ENCODE measurements at regions not wholly inside any gene's neighbourhood (a gene's known extent, or its start where the extent isn't known, plus 50 kb on each side); places are given as distances from the start of the nearest gene placed in this dataset.

- H4K20me1 ChIP-seq (ENCODE audit: insufficient read depth), result no peaks in the 10 kb centered on the region
- TF ChIP-seq FOSL1 (IDR thresholded peaks at IDR 0.05; ENCODE audit: low read depth), result peak; percentile 31; the same call in 1 of the 2 replicates
- no peak for TF ChIP-seq SP1 (IDR thresholded peaks at IDR 0.05; ENCODE audit: low read depth)
- DNase-seq (ENCODE audit: low read depth, low spot score) (no peak), ATAC-seq (no peak)
- H3K9me3 ChIP-seq (ENCODE audit: control insufficient read depth in 1 of 2, insufficient read depth in 1 of 2, low read depth in 1 of 2, low read length in 2 of 2), result no peaks in the 10 kb centered on the region
- no peak overlapping the region for H3K4me3 ChIP-seq (replicated peaks in 1 of 2; ENCODE audit: low read depth in 1 of 2, low read length in 2 of 2)
- no peak overlapping the region for H3K27ac ChIP-seq (ENCODE audit: low read depth, low read length)
- peaks cover 0 to 7% of the 10 kb centered on the region in 2 experiments; a peak in 1 of 4 replicates for H3K4me1 ChIP-seq (ENCODE audit: control insufficient read depth in 1 of 2, insufficient read depth in 2 of 2, low read length in 2 of 2)
- H3K9me2 ChIP-seq (ENCODE audit: insufficient read depth), result no peaks in the 10 kb centered on the region
- no peak overlapping the region for H3K4me2 ChIP-seq (ENCODE audit: low read length)
- BruUV-seq (replicated peaks), result no TSS peak
- POLR2A ChIA-PET, result no interaction called here
- CTCF ChIA-PET, result no interaction called here
- H2AFZ ChIP-seq (ENCODE audit: low read depth, low read length, poor library complexity, severe bottlenecking), result no peak overlapping the region
- H3K79me2 ChIP-seq (ENCODE audit: insufficient read depth, low read length), result no peaks in the 10 kb centered on the region
- H3K36me3 ChIP-seq (ENCODE audit: control insufficient read depth in 1 of 2, insufficient read depth in 2 of 2, low read length in 2 of 2), result no peaks in the 10 kb centered on the region
- H3K27me3 ChIP-seq (ENCODE audit: insufficient read depth, low read length), result no peaks in the 10 kb centered on the region
- RAD21 ChIA-PET (ENCODE audit: low non-redundant PET in 1 of 2, low total read pairs in 2 of 2, uncharacterized antibody in 2 of 2, unreplicated experiment in 2 of 2), result no interaction called here
- H3K9ac ChIP-seq (ENCODE audit: low read length), result no peak overlapping the region
- intact Hi-C loops (cut with micrococcal nuclease), result no loop called here
Observed at GRCh38 chr4:117637347-117637746, 396.9 kb upstream of the NDST3 start.

GRCh38 chr4:117640836-117641235, 393.4 kb upstream of the NDST3 start:
- Histone ChIP-seq H3K27ac (ENCODE audit: low read depth, low read length) (no peak overlapping the region), H2AFZ (ENCODE audit: low read depth, low read length, poor library complexity, severe bottlenecking) (peak overlapping the region; percentile 20), H3K9me2 (ENCODE audit: insufficient read depth) (no peaks in the 10 kb centered on the region), H3K27me3 (ENCODE audit: insufficient read depth, low read length) (no peaks in the 10 kb centered on the region), H3K4me1 (ENCODE audit: control insufficient read depth in 1 of 2, insufficient read depth in 2 of 2, low read length in 2 of 2) (peaks cover 0 to 7% of the 10 kb centered on the region in 2 experiments; a peak in 1 of 4 replicates), H3K9me3 (ENCODE audit: control insufficient read depth in 1 of 2, insufficient read depth in 1 of 2, low read depth in 1 of 2, low read length in 2 of 2) (no peaks in the 10 kb centered on the region), H3K79me2 (ENCODE audit: insufficient read depth, low read length) (no peaks in the 10 kb centered on the region), H3K4me3 (replicated peaks in 1 of 2; ENCODE audit: low read depth in 1 of 2, low read length in 2 of 2) (no peak overlapping the region), H3K9ac (ENCODE audit: low read length) (no peak overlapping the region), H3K4me2 (ENCODE audit: low read length) (no peak overlapping the region), H3K36me3 (ENCODE audit: control insufficient read depth in 1 of 2, insufficient read depth in 2 of 2, low read length in 2 of 2) (no peaks in the 10 kb centered on the region), H4K20me1 (ENCODE audit: insufficient read depth) (no peaks in the 10 kb centered on the region)
- BruUV-seq (replicated peaks), result no TSS peak
- ChIA-PET RAD21 (ENCODE audit: low non-redundant PET in 1 of 2, low total read pairs in 2 of 2, uncharacterized antibody in 2 of 2, unreplicated experiment in 2 of 2) (no interaction called here), POLR2A (no interaction called here), CTCF (no interaction called here)
- intact Hi-C loops (cut with micrococcal nuclease), result no loop called here
- DNase-seq (ENCODE audit: low read depth, low spot score) (no peak), ATAC-seq (no peak)
- TF ChIP-seq CBX3 (IDR thresholded peaks at IDR 0.05; ENCODE audit: low read depth), result no peak

GRCh38 chr4:117641519-117641918, 392.8 kb upstream of the NDST3 start:
- H3K9me2 ChIP-seq (ENCODE audit: insufficient read depth), result no peaks in the 10 kb centered on the region

More at GRCh38 chr4:117641519-117641918, 392.8 kb upstream of the NDST3 start:
- DNase-seq (ENCODE audit: low read depth, low spot score) (no peak), ATAC-seq (no peak)
- no TSS peak for BruUV-seq (replicated peaks)
- Histone ChIP-seq H3K27me3 (ENCODE audit: insufficient read depth, low read length) (no peaks in the 10 kb centered on the region), H4K20me1 (ENCODE audit: insufficient read depth) (no peaks in the 10 kb centered on the region), H3K4me1 (ENCODE audit: control insufficient read depth in 1 of 2, insufficient read depth in 2 of 2, low read length in 2 of 2) (peaks cover 0 to 7% of the 10 kb centered on the region in 2 experiments; a peak in 1 of 4 replicates), H2AFZ (ENCODE audit: low read depth, low read length, poor library complexity, severe bottlenecking) (no peak overlapping the region), H3K4me3 (replicated peaks in 1 of 2; ENCODE audit: low read depth in 1 of 2, low read length in 2 of 2) (no peak overlapping the region), H3K9ac (ENCODE audit: low read length) (no peak overlapping the region), H3K9me3 (ENCODE audit: control insufficient read depth in 1 of 2, insufficient read depth in 1 of 2, low read depth in 1 of 2, low read length in 2 of 2) (no peaks in the 10 kb centered on the region), H3K36me3 (ENCODE audit: control insufficient read depth in 1 of 2, insufficient read depth in 2 of 2, low read length in 2 of 2) (no peaks in the 10 kb centered on the region), H3K27ac (ENCODE audit: low read depth, low read length) (no peak overlapping the region), H3K79me2 (ENCODE audit: insufficient read depth, low read length) (no peaks in the 10 kb centered on the region), H3K4me2 (ENCODE audit: low read length) (no peak overlapping the region)
- intact Hi-C loops (cut with micrococcal nuclease), result no loop called here
- POLR2A ChIA-PET, result no interaction called here
- RAD21 ChIA-PET (ENCODE audit: low non-redundant PET in 1 of 2, low total read pairs in 2 of 2, uncharacterized antibody in 2 of 2, unreplicated experiment in 2 of 2), result no interaction called here
- TF ChIP-seq ZFX (IDR thresholded peaks at IDR 0.05), result no peak
- TF ChIP-seq EZH2 (IDR thresholded peaks at IDR 0.05), result no peak
- no peak for TF ChIP-seq REST (IDR thresholded peaks at IDR 0.05; ENCODE audit: low read depth)
- no peak for TF ChIP-seq EZH2phosphoT487 (IDR thresholded peaks at IDR 0.05; ENCODE audit: borderline replicate concordance)
- no peak for TF ChIP-seq POLR2AphosphoS5 (IDR thresholded peaks at IDR 0.05; ENCODE audit: low read depth, low read length)
- no peak for TF ChIP-seq POLR2A (IDR thresholded peaks at IDR 0.05; ENCODE audit: borderline replicate concordance, extremely low read depth, insufficient read depth, insufficient read length)
- TF ChIP-seq EGR1 (IDR thresholded peaks at IDR 0.05; ENCODE audit: low read depth), result no peak
- TF ChIP-seq CBX3 (IDR thresholded peaks at IDR 0.05; ENCODE audit: low read depth), result no peak
- TF ChIP-seq TCF7L2 (IDR thresholded peaks at IDR 0.05; ENCODE audit: borderline replicate concordance, extremely low read depth, insufficient read depth, insufficient read length), result no peak
- TF ChIP-seq ATF3 (IDR thresholded peaks at IDR 0.05), result no peak
- no peak for TF ChIP-seq RAD21 (IDR thresholded peaks at IDR 0.05; ENCODE audit: low read depth)
- CTCF ChIA-PET, result no interaction called here

Measured in HCT116 (cell line).